ENCODE measurements at regions not wholly inside any gene's neighbourhood (a gene's known extent, or its start where the extent isn't known, plus 50 kb on each side); places are given as distances from the start of the nearest gene placed in this dataset.

DNA sequence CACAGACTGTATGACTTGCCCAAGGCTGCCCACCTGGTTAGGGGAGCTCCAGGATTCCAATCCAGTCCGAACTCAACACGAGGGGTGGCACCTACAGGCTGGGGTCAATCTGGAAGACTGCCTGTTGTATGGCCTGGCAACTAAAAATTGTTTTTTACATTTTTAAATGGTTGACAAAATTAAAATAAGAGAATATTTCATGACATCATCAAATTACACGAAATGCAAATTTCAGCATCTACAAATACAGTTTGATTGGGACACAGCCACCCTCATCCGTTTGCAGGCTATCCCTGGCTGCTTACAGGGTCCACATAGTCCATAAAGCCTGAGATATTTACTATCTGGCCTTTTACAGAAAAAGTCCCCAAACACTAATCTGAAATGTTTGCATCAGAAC is 235.9 kb upstream of the GMDS start:
- TF ChIP-seq, protein P1, sequence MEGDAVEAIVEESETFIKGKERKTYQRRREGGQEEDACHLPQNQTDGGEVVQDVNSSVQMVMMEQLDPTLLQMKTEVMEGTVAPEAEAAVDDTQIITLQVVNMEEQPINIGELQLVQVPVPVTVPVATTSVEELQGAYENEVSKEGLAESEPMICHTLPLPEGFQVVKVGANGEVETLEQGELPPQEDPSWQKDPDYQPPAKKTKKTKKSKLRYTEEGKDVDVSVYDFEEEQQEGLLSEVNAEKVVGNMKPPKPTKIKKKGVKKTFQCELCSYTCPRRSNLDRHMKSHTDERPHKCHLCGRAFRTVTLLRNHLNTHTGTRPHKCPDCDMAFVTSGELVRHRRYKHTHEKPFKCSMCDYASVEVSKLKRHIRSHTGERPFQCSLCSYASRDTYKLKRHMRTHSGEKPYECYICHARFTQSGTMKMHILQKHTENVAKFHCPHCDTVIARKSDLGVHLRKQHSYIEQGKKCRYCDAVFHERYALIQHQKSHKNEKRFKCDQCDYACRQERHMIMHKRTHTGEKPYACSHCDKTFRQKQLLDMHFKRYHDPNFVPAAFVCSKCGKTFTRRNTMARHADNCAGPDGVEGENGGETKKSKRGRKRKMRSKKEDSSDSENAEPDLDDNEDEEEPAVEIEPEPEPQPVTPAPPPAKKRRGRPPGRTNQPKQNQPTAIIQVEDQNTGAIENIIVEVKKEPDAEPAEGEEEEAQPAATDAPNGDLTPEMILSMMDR (IDR thresholded peaks at IDR 0.05; ENCODE audit: partially characterized antibody, unreplicated experiment): no peak
- Mint-ChIP-seq H3K9me3 (ENCODE audit: unreplicated experiment) (peaks cover 4% of the 10 kb centered on the region), H3K4me3 (ENCODE audit: unreplicated experiment) (no peak overlapping the region), H3K4me1 (ENCODE audit: low read depth, unreplicated experiment) (peaks cover 6% of the 10 kb centered on the region), H3K27me3 (ENCODE audit: unreplicated experiment) (peaks cover 2% of the 10 kb centered on the region), H3K27ac (ENCODE audit: unreplicated experiment) (no peak overlapping the region), H3K36me3 (ENCODE audit: unreplicated experiment) (no peaks in the 10 kb centered on the region)
- DNase-seq: no peak

- TF ChIP-seq, protein P1 (IDR thresholded peaks at IDR 0.05; ENCODE audit: partially characterized antibody, unreplicated experiment): no peak
- no peak overlapping the region for H3K27ac Mint-ChIP-seq (ENCODE audit: unreplicated experiment)
- no peaks in the 10 kb centered on the region for H3K36me3 Mint-ChIP-seq (ENCODE audit: unreplicated experiment)
- no peak for DNase-seq
- H3K4me3 Mint-ChIP-seq (ENCODE audit: unreplicated experiment): no peak overlapping the region
- H3K4me1 Mint-ChIP-seq (ENCODE audit: low read depth, unreplicated experiment): peaks cover 6% of the 10 kb centered on the region
- H3K9me3 Mint-ChIP-seq (ENCODE audit: unreplicated experiment): peaks cover 4% of the 10 kb centered on the region
- peaks cover 2% of the 10 kb centered on the region for H3K27me3 Mint-ChIP-seq (ENCODE audit: unreplicated experiment)
Measured at GRCh38 chr6:2480267-2480966, 235.0 kb upstream of the GMDS start.

- TF ChIP-seq, protein P1 (IDR thresholded peaks at IDR 0.05; ENCODE audit: partially characterized antibody, unreplicated experiment): no peak
- Mint-ChIP-seq H3K36me3 (ENCODE audit: unreplicated experiment) (no peaks in the 10 kb centered on the region), H3K4me3 (ENCODE audit: unreplicated experiment) (no peak overlapping the region), H3K9me3 (ENCODE audit: unreplicated experiment) (peaks cover 4% of the 10 kb centered on the region), H3K4me1 (ENCODE audit: low read depth, unreplicated experiment) (peaks cover 6% of the 10 kb centered on the region), H3K27ac (ENCODE audit: unreplicated experiment) (no peak overlapping the region), H3K27me3 (ENCODE audit: unreplicated experiment) (peaks cover 4% of the 10 kb centered on the region)
- DNase-seq: no peak
Measured at GRCh38 chr6:2478200-2478599, 232.8 kb upstream of the GMDS start.

DNA sequence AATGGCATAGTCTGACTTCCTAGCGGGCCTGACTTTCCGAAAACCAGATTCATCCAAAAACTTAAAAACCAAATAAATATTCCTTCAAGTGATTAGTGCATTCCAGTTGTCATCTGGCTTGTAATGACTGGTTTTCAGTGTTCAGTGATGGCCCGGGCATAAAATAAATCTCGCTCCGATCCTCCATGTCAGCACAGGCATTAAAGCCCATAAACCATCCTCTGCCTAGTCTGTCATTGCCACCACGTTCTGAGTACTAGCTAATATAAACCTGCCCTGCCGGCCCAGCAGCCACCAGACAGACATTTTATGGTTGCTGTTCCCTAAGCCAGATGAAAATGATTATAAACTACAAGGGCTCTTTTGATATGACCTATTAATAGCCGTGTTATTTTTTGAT is 232.3 kb upstream of the GMDS start:
- H3K9me3 Mint-ChIP-seq (ENCODE audit: unreplicated experiment): peaks cover 4% of the 10 kb centered on the region
- no peak for DNase-seq
- H3K4me1 Mint-ChIP-seq (ENCODE audit: low read depth, unreplicated experiment): peaks cover 6% of the 10 kb centered on the region
- no peak overlapping the region for H3K4me3 Mint-ChIP-seq (ENCODE audit: unreplicated experiment)
- H3K36me3 Mint-ChIP-seq (ENCODE audit: unreplicated experiment): no peaks in the 10 kb centered on the region
- TF ChIP-seq, protein P1 (IDR thresholded peaks at IDR 0.05; ENCODE audit: partially characterized antibody, unreplicated experiment): no peak
- H3K27ac Mint-ChIP-seq (ENCODE audit: unreplicated experiment): no peak overlapping the region
- peaks cover 4% of the 10 kb centered on the region for H3K27me3 Mint-ChIP-seq (ENCODE audit: unreplicated experiment)

DNA sequence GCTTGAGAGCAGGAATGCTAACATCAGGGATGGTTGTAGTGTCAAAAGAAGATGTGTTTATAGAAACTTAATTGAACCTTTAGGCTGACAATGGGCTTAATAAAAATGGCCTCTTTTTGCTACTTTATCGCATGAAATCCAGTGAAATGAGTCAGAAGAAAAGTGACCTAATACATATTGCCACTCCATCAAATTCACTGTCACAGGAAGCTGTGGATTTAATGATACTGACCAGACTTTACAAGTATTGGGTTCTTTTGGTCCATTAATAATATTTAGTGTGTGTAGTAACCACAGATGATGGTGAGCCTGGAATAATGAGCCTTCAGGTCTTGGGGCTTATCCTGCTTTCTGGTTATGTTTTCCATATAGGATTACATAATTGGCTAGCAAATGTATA is 231.8 kb upstream of the GMDS start:
- H3K27ac Mint-ChIP-seq (ENCODE audit: unreplicated experiment): no peak overlapping the region
- H3K36me3 Mint-ChIP-seq (ENCODE audit: unreplicated experiment): no peaks in the 10 kb centered on the region
- peaks cover 3% of the 10 kb centered on the region for H3K9me3 Mint-ChIP-seq (ENCODE audit: unreplicated experiment)
- no peak for DNase-seq
- peaks cover 6% of the 10 kb centered on the region for H3K4me1 Mint-ChIP-seq (ENCODE audit: low read depth, unreplicated experiment)
- H3K4me3 Mint-ChIP-seq (ENCODE audit: unreplicated experiment): no peak overlapping the region
- TF ChIP-seq, protein P1 (IDR thresholded peaks at IDR 0.05; ENCODE audit: partially characterized antibody, unreplicated experiment): no peak
- peaks cover 4% of the 10 kb centered on the region for H3K27me3 Mint-ChIP-seq (ENCODE audit: unreplicated experiment)
